HTR-8/SVneo (cell line): ENCODE measurements at regions not wholly inside any gene's neighbourhood (a gene's known extent, or its start where the extent isn't known, plus 50 kb on each side); places are given as distances from the start of the nearest gene placed in this dataset.

Experiments
- DNase-seq: peaks from one replicate; pipeline ENCODE4 v3.0.0; 2011; ENCODE audit warnings: low spot score, mixed read lengths; ENCODE audit not compliant: insufficient read length
- FAIRE-seq: peaks from 2 replicates; lab custom pipeline; 2011; peaks lifted over from hg19 to GRCh38; lab: Jason Lieb, UNC

DNA sequence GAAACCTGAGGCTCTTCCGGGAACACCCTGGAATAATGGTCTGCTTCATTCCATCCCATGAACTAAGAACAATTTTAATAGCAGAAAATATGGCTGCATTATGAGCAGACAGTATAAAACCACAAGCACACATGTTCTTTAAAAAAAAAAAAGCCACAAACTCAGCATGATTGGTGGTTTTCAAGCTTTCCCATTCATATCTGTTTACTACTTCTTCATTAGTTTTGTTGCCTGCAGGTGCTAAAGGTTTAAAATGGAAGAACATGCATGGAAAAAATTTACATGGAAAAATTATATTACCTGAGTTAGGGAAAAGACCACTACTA lies 137.9 kb upstream of the HES1 start:
- no peak for FAIRE-seq

DNA sequence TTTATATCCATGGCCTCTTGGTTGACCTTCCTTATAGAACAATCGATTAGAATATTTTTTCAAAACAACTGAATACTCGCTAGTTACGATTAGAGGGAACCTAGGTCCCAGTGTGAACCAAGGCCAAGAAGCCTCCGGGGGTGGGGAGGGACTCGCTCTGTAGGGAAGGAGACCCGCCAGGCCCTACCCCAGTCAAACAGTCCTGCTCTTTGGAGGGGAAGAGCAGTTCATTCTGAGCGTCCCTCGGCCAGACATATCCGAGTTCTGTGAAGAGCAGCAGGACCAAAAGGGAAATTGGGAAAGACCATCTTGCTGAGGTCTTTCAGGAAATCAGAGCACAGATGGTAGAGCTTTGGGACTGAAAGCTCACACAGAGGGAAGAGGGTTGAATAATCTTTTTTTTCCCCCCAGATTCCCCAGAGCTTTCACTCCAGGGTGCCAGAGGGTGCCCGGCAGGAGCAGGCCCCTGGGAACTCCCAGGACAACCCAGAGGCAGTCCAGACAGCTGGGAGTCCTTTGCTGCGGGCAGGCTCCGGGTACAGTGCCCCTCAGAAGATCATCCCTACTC lies 137.2 kb upstream of the HES1 start:
- DNase-seq (no peak), FAIRE-seq (no peak)

More for the DNA sequence above, 137.9 kb upstream of the HES1 start:
- DNase-seq, result no peak

DNA sequence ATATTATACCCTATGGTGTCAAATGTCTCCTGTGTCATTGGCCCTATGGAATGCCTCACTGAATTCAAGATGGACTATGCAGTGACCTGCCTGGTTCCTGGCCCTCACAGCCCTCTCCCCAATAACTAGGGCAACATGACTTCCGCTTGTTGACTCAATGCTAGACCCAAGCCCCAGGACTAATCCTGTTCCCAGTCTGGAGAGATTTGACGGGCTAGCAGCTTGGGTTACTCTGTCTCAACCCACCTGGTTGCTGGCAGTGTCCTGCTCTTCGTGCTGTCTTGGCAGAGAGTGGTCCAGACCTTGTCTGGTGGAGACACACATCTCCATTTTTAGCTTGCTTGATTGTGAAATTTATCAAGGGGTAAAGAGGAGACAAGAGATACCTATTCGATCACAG lies 135.8 kb upstream of the HES1 start:
- DNase-seq (no peak), FAIRE-seq (no peak)

DNA sequence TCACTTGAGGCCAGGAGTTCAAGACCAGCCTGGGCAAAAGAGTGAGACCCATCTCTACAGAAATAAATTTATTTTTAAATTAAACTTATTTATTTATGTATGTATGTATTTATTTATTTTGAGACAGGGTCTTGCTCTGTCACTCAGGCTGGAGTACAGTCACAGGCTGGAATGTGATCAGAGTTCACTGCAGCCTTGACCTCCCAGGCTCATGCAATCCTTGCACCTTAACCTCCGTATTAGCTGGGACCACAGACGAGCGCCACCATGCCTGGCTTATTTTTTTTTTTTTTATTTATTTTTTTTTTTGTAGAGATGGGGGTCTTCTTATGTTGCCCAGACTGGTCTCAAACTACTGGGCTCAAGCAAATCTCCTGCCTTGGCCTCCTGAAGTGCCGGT lies 135.2 kb upstream of the HES1 start:
- FAIRE-seq (no peak), DNase-seq (no peak)

DNA sequence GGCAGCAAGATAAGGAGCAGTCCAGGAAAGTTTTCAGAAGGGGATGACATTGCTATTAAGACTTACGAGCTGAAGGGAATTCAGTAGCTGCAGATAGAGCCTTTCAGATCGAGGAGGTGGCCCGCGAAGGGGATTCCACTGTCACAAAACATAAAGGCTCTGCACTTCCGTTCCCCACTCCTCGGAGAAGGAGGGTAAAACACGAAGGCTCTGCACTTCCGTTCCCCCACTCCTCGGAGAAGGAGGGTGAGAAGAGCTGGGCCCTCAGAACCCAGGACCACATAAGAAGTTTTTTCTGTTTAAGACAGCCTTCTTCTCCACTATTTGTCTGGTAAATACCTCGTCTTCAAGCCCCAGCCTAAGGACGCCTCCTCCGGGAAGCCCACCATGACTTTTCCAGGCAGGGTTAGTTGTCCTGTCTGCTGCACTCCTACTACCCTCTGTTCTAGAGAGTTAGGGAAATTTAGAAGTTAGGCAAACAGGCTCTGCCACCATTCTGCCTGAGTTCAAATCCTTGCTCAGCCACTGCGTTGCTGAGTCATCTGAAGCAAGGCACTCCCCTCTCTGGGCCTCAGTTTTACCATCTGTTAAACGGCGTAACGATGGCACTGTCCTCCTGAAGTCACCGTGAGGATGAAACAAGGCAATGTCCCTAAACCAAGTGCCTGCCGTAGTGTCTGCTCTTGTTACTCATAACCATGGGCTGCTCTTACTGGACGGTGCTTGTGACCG lies 134.1 kb upstream of the HES1 start:
- FAIRE-seq, result no peak
- no peak for DNase-seq

DNA sequence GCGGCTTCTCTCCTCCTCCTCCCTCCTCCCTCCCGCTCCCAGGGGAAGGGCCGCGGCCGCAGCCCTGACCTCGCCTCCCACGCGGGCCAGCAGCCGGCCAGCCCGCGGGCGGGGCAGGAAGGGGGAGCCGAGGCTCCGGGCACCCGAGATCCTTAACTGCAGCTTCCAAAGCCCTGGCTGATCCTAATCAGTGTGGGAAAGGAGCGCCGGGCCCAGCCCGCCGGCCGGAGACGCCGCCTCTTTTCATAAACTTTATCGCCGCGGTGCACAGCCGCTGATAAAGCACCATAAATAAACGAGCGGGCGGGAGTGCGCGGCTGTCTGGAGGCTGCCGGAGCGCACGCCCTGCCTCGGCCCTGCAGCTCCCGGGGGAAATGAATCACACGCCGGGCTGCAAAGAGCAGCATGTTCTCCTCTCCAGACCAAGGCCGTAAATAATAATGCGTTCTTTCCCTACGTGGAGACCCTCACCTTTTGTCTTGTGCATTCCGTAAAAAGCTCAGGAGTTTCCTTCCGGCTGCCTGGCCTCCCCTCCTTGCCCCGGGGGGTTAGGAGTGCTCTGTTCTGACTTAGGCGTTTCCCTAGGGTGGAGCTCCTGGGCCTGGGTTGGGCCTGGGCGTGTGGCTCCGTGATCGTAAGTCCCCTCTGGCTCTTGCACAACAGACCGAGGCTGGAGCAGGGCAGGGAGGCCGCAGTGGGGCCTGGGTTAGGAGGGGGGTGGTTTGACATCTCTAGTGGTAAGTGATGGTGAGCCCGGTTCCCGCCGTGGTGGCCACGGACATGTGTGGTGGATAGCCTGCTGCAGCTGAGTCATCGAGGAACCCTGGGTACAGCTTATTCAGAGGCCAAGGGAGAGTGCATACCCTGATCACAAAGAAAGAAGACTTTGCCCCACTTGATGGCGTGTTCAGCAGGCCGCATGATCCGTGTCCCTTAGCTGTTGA lies 132.6 kb upstream of the HES1 start:
- DNase-seq (peak; percentile 83), FAIRE-seq (peak; percentile 68)

DNA sequence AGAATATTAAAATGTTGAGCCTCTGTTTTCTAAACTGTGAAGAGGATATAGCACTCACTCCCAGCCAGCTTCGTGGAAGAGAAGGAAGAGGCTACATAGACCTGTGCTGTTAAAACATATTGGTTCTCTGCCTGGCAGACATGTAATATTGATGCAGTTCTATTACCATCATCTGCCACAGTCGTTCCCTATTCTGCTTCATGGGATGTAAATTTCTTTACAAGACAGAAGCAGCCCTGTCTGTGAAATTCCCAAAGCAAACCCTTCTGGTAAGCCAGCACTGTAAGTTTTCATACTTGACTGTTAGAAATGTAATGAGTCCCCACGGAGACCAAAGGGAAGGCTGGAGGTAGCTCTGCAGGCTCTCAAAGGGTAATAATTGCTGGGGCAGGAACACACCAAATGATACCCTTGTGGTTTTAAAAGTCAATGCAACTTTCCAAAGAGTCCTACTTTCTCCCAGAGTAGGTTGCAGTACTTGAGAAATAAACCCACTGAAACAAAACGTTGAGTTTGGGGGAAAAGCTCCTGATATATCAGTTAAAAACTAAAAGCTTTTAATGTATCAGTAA lies 129.9 kb upstream of the HES1 start:
- no peak for DNase-seq
- no peak for FAIRE-seq

DNA sequence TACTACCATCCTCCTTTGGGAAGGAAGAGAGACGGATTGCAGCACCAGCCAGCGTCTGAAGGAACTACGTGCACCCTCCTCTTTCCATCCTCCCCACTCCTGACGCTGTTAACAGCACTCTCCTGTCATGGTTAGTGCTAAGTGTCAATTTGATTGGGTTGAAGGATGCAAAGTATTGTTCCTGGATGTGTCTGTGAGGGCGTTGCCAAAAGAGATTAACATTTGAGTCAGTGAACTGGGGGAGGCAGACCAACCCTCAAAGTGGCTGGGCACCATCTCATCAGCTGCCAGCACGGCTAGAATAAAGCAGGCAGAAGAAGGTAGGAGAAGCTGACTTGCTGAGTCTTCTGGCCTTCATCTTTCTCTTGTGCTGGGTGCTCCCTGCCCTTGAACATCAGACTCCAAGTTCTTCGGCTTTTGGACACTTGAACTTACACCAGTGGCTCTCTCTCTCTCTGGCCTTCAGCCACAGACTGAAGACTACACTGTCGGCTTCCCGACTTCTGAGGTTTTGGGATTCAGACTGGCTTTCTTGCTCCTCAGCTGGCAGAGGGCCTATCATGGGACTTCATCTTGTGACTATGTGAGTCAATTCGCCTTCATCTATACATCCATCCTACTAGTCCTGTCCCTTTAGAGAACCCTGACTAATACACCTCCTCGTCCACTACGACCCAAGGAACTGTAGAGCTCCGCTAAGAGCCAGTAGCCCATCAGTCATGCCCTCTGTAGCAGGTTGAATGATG lies 128.2 kb upstream of the HES1 start:
- DNase-seq (no peak), FAIRE-seq (no peak)

DNA sequence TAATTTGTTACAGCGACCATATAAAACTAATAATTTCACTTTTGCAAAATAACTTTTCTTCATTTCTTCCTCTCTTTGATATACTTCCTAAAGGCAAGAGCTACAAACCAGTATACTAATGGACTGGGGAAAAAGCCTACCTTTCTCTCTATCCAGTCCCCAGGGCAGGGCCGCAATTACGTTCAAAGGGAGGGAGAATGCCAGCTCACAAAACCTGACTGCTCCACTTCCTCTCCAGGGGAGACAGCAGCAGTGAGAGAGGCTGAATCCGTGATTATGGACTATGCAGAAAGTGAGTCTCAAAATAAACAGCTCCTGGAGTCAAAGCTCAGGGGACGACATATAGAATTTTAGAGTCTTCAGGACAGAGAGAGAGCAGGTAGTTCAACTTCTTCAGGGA lies 126.9 kb upstream of the HES1 start:
- DNase-seq (no peak), FAIRE-seq (no peak)

DNA sequence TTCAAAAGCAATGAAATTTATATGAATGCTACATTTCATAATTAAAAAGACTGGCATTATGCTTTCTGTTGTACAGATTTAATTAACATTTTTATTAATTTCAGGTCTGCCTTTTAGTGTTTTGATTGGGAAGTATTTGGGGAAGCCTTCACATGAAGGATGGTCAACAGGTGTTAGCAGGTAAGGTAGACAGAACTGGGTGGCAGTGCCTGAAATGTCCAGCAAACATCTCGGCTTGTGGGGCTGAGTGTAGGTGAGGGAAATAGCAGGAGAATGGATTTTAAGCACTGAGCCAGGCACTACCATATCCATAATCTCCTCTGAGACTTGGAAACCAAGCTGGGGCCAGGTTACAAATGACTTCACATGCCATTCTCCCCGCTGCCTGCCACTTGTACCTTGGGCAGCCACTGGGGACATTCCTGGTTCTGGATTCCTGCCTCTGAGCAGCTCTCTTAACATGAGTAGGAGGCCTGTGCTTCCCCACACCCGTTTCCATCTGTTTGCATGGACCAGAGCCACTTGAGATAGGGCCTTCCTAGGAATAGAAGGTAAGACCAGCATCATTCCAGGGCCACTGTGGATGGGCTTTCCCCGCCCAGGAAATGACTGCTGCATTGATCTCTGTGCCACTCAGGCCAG lies 125.9 kb upstream of the HES1 start:
- no peak for FAIRE-seq

DNA sequence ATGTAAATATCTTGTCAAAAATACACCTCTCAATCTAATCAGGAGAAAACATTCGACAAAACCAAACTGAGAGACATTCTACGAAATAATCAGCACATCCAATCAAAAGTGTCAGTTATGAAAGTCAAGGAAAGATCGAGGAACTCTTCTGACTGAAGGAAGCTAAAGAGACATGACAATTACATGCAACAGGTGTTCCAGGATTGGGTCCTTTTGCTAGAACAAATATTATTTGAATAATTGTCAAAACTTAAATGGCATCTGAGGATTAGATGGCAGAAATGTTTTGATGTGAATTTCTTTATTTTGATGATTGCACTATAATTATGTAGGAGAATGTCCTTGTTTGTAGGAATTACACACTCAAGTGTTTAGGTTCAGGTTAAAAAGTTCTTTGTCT lies 124.1 kb upstream of the HES1 start:
- FAIRE-seq (no peak), DNase-seq (no peak)

More for the DNA sequence above, 125.9 kb upstream of the HES1 start:
- no peak for DNase-seq

DNA sequence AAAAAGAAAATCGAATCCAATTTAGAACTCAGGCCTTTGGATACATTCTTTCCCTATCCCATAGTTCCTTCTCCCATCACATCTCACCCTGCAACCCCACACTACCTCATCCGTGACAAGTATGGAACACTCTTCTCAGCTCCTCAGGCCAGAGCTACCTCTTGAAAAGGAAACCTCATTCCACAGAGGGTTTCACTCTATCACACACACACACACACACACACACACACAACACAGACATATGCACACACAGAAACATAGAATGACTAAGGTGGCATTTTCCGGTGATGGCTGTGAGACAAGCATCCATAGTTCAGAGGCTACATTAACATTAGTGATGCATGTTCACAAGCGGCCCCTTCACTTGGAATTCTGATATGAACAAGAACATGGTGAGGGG lies 122.0 kb upstream of the HES1 start:
- DNase-seq (no peak), FAIRE-seq (no peak)

DNA sequence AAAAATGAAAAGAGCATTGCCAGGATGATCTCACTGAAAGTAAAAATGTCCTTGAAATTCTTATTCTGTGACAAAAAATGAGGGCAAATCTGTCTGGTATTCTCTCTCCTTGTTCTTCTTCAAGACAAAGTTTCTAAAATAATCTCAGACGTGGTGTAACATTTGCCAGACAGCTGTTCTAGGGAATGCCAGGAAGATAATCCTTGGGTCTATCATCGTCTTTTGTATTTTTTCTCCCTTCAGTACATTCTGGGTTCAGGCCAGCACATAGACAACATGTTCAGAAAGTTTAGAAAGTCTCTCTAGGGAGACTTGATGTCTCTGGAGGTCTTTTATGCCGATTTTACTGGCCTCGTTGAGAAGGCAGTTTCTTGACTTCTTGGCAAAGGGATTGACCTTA lies 121.2 kb upstream of the HES1 start:
- FAIRE-seq (no peak), DNase-seq (no peak)

DNA sequence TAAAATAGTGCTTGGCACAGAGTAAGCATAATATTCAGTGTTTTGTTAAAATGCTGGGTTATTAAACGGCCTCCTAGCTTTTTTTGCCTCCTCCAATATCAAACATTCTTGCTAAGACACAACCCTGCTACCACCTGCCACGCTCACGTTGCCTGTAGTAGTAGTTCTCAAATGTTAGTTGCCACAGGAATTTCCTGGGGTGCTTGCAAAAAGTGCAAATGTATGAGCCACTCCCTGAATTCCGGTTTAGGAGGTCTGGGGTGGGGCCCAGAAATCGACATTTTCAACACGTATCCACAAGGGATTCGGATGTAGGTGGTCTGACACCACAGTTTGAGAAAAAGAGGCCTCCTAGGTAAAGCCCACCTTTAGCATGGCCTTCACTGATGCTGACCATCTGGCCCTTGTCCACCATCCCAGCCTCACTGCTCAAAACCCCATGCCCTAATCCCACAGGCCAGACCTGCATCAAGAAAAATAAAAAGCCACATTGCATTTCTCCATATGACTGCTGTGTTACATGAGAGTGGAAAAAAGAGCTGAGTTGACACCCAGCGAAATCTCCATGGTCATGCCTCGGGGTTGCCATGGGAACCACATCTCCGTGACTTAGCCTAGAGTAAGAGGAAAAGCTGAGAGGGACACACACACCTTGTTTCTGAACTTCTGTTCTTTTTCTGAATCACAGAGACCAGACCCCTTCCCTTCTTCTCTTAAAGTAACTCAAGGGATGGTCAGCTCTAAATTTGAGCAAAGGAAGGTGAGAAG lies 116.4 kb upstream of the HES1 start:
- no peak for FAIRE-seq
- no peak for DNase-seq

DNA sequence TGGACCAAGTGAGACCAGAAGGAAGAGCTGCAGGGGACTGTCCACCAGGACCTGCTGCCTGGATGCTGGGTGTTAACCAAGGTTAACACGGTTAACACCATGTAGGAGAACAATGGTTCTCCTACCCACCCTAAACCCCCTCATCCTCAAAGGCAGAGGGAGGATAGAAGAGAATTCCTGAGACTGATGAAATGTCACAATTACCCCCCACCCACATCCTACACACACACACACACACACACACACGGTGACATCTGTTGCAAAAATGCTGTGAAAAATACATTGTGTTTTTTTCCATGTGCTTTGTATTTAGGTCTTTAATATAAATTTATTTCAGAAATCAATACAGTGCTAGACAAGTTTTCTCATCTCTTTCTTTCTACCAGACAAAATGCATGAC lies 113.9 kb upstream of the HES1 start:
- FAIRE-seq (no peak), DNase-seq (no peak)

DNA sequence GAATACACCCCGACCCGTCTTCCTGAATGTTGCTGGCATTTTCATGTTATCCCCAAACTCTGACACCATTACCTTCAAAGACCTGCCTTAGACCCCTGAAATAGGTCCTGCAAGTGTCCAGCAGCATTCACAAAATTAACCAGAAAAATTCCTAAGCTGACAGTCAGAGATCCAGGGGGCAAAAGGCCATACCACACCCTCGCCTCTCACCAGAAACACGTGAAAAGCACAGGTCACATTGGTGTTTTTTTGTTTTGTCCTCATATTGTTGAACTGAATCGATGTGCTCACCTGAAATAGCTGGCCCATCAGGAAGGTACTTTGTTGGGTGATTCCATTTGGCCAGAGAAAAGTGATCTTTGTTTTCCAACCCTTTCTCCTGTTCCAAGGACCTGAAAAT lies 113.1 kb upstream of the HES1 start:
- FAIRE-seq (no peak), DNase-seq (no peak)

DNA sequence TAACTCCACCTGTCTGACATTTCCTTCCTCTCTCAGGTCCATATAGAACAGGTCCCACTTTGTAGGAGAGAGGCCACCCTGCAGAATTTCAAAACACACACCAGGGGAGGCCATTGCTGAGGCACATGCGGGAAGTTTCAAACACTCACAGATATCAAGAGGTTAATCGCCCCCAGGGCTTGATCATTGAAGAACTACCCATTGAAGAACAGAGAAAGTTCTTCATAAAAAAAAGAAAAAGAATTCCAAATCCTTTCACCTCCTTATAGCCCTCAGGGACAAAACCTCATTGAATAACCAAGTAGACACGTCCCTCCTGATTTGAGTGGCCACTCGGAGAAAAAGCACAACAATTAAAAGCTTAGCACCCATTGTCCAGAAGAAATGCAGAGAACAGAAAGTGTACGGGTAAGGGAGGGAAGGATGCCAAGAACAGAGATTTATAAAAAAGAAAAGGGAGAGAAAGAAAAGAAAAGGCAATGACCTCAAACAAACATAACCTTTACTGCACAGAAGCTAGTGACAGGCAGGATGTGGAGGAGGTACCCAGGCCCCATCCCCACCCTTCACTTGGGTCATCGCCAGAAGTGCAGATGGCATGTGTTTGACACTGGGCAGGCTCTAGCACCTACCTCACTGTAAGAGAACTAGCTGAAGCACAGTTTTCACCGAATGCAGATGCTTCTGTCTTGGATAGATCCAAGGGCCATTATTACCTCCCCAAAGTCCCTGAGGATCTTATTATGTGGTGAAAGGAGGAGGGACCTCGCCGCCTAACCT lies 112.3 kb upstream of the HES1 start:
- DNase-seq (no peak), FAIRE-seq (no peak)

DNA sequence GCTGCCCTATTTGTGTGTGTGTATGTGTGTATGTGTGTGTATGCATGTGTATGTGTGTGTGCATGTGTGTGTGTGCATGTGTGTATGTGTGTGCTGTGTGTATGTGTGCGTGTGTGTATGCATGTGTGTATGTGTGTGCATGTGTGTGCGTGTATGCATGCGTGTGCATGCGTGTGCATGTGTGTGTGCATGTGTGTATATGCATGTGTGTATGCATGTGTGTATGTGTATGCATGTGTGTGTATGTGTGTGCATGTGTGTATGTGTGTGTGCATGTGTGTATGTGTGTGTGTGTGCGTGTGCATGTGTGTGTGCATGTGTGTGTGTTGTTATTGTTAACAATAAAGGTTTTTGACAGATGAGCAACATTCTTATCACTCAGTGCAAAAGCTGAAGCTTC lies 110.8 kb upstream of the HES1 start:
- peak; percentile 96 for FAIRE-seq
- DNase-seq, result no peak
